Natural killer cell treated with Interleukin-12 subunit alpha and Interleukin-12 subunit beta and Interleukin-15 and Interleukin-18, amount 100 ng/mL, for 72 hours (primary cell): ENCODE measurements at regions not wholly inside any gene's neighbourhood (a gene's known extent, or its start where the extent isn't known, plus 50 kb on each side); places are given as distances from the start of the nearest gene placed in this dataset.

Source experiments
- ATAC-seq, 2 donors: fragments of 150-1000 bp; cut with Tn5 transposase in 1 of 2; sonication (Bioruptor Pico), chemical (Tn5 transposase) in 1 of 2; 2 replicates each; pipeline ENCODE4 v1.10.0; 2021
- DNase-seq: peaks from one replicate; pipeline ENCODE4 v3.0.0; 2022; ENCODE audit warnings: low spot score
- H3K27ac Mint-ChIP-seq, 2 donors: 1 replicate in 1 of 2; 2 replicates in 1 of 2; pipeline ENCODE4 v1.8.0; 2022; ENCODE audit warnings: mixed read lengths in 2 of 2, mild to moderate bottlenecking in 1 of 2, moderate library complexity in 1 of 2
- H3K27me3 Mint-ChIP-seq, 2 donors: 1 replicate in 1 of 2; 2 replicates in 1 of 2; pipeline ENCODE4 v1.8.0; 2022; ENCODE audit warnings: mixed read lengths in 2 of 2
- H3K36me3 Mint-ChIP-seq: one replicate; pipeline ENCODE4 v1.8.0; 2022; ENCODE audit warnings: mixed read lengths
- H3K4me1 Mint-ChIP-seq, 2 donors: 1 replicate in 1 of 2; 2 replicates in 1 of 2; pipeline ENCODE4 v1.8.0; 2022; ENCODE audit warnings: low read depth in 2 of 2, mixed read lengths in 2 of 2, mild to moderate bottlenecking in 1 of 2
- H3K4me3 Mint-ChIP-seq: one replicate; pipeline ENCODE4 v1.8.0; 2022; ENCODE audit warnings: mixed read lengths
- H3K9me3 Mint-ChIP-seq: 2 replicates; pipeline ENCODE4 v1.8.0; 2022; ENCODE audit warnings: mixed read lengths

DNA sequence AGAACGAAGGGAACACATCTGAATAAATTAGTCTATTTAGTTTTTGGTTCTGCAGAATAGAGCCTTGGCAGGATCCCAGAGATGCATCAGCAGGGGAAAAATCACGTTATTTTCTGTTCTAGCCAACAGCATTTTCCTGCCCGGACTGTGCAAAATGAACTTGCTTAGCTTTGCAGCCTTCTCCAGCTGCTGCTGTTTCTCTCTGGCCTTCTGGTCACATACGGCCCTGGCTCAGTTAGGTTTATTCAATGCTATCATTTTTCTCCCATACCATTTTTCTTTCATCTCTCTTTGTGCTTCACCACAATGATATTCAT is 110.4 kb upstream of the KL start:
- H3K36me3 Mint-ChIP-seq: no peaks in the 10 kb centered on the region
- H3K9me3 Mint-ChIP-seq: no peaks in the 10 kb centered on the region
- no peak overlapping the region for H3K4me3 Mint-ChIP-seq
- H3K27me3 Mint-ChIP-seq: peaks cover 9 to 16% of the 10 kb centered on the region in 2 donors
- ATAC-seq: no peak
- no peak for DNase-seq
- no peak overlapping the region for H3K27ac Mint-ChIP-seq
- H3K4me1 Mint-ChIP-seq: peaks cover 0 to 16% of the 10 kb centered on the region in 2 donors

DNA sequence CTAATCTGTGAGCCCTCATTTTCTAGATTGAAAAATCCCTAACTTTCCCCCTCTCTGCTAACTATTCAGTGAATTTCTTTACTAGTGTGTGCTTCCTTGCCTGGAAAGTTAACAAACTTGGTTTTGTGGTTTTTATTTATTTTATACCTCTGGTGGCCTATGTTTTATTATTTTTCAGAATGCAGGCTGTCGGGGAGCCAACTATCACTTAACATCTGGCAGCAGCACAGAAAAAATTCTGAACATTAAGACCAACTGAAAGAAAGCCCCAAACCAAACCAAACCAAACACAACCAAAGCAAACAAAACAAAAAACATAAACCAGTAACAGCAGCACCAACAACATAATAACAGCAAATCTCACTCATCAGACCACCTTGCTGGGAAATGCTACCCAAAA is 109.0 kb upstream of the KL start:
- Mint-ChIP-seq H3K27me3 (peaks cover 5 to 16% of the 10 kb centered on the region in 2 donors), H3K36me3 (no peaks in the 10 kb centered on the region), H3K4me1 (peaks cover 0 to 16% of the 10 kb centered on the region in 2 donors), H3K4me3 (no peak overlapping the region), H3K27ac (no peak overlapping the region), H3K9me3 (no peaks in the 10 kb centered on the region)
- no peak for DNase-seq
- ATAC-seq: no peak

DNA sequence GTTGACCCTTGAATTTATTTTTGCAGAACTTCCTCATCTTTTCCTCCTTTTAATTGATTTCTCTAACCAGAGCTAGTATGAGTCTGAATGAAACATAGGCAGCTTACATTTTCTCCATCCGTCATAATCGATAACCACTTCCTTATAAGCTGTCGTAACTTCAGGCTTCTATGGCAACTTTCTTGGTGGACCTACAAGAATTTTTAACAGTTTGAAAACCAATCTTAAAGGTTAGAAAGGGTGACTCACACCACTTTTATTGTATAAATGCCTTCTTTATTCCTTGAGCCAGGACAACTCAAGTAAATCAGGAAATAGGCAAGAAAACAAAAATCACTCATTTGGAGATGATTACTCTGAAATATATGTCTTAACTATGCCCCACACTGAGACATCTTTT is 105.7 kb upstream of the KL start:
- DNase-seq (no peak), ATAC-seq (peak in 1 of 2 donors; percentile 46)
- H3K27me3 Mint-ChIP-seq: peaks cover 5 to 12% of the 10 kb centered on the region in 2 donors
- no peak overlapping the region for H3K4me3 Mint-ChIP-seq
- H3K4me1 Mint-ChIP-seq: peaks cover 0 to 6% of the 10 kb centered on the region in 2 donors
- no peaks in the 10 kb centered on the region for H3K36me3 Mint-ChIP-seq
- H3K27ac Mint-ChIP-seq: no peak overlapping the region
- no peaks in the 10 kb centered on the region for H3K9me3 Mint-ChIP-seq

DNA sequence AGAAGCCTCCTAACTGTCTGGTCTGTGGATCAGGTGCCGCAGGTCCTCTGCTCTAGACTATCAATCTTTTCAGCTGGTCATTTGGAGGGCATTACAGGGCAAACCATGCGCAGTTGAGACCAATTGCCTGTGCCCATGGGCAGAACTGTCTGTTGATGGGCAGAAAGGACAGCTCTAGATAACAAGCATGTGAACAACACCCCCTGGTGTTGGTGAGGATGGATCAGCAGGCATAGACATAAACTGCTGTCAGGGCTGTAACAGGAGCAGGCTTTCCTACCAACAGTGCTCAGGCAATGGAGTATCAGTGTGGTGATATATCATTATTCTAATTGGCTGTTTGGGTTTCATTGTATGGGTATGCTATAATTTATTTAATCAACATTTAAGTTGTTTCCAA is 104.7 kb upstream of the KL start:
- Mint-ChIP-seq H3K27ac (no peak overlapping the region), H3K4me1 (peaks cover 0 to 2% of the 10 kb centered on the region in 2 donors), H3K9me3 (peaks cover 3% of the 10 kb centered on the region), H3K36me3 (no peaks in the 10 kb centered on the region), H3K27me3 (peaks cover 5 to 6% of the 10 kb centered on the region in 2 donors), H3K4me3 (no peak overlapping the region)
- DNase-seq (no peak), ATAC-seq (peak in 1 of 2 donors; percentile 68)

DNA sequence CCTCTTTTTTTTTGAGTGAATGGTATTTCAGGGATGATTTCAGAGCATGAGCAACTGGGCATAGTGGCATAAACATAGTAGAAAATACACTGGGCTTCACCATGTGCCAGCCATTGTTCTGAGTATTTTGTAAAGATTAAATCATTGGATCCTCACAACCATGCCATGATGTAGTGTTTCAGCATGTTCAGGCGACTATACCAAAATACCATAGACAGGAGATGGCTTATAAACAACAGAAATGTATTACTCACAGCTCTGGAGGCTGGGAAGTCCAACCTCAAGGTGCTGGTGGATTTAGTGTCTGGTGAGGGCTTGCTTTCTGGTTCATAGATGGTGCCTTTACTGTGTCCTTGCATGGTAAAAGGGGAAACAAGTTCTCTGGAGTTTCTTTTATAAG is 101.5 kb upstream of the KL start:
- H3K36me3 Mint-ChIP-seq: peaks cover 8% of the 10 kb centered on the region
- peaks cover 0 to 2% of the 10 kb centered on the region in 2 donors for H3K4me1 Mint-ChIP-seq
- peaks cover 2 to 16% of the 10 kb centered on the region in 2 donors for H3K27me3 Mint-ChIP-seq
- H3K4me3 Mint-ChIP-seq: no peak overlapping the region
- H3K27ac Mint-ChIP-seq: no peak overlapping the region
- ATAC-seq (no peak), DNase-seq (no peak)
- H3K9me3 Mint-ChIP-seq: peaks cover 7% of the 10 kb centered on the region

DNA sequence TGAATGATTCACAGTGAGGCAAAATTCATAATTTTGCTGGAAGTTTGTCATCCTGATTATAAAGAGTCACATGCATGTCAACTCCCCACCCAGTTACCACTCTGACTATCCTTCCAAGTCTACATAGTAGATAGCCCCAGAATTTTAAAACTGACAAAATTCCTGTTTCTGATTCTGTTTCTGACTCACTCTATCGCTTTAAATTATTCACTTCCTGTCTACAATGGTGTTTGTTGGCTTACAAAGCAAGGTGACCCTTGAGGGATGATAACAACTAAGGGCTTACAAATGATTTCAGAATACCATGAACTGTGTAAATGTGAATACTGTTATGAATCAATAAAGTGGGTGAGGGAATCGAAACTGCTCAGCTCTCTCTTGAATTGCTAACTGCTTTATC is 98.7 kb upstream of the KL start:
- peaks cover 0 to 12% of the 10 kb centered on the region in 2 donors for H3K27me3 Mint-ChIP-seq
- H3K27ac Mint-ChIP-seq: no peak overlapping the region
- peaks cover 8% of the 10 kb centered on the region for H3K36me3 Mint-ChIP-seq
- no peaks in the 10 kb centered on the region for H3K4me1 Mint-ChIP-seq
- H3K4me3 Mint-ChIP-seq: no peak overlapping the region
- peak; percentile 60 to 71 for ATAC-seq
- no peak for DNase-seq
- H3K9me3 Mint-ChIP-seq: peaks cover 7% of the 10 kb centered on the region

DNA sequence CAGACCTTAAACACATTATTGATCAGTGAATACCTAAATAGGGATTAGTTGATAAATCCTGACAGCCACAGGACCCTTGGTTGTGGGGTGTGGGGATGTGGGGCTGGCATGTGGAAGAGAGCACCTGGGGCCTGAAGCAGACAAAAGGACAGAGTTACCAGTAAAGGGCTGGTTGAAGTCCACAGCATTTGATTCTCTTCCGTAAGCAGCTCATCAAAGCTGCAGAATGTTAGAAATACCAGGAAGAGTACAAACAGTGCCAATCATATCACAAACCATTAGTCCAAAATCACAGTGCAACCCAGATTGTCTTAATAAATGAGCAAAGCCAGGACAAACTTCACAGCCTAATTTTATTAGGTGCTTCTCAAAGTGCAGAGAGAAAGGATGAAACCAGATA is 92.5 kb upstream of the KL start:
- DNase-seq: no peak
- no peaks in the 10 kb centered on the region for H3K9me3 Mint-ChIP-seq
- H3K27me3 Mint-ChIP-seq: no peaks in the 10 kb centered on the region
- no peaks in the 10 kb centered on the region for H3K36me3 Mint-ChIP-seq
- H3K4me3 Mint-ChIP-seq: no peak overlapping the region
- no peak for ATAC-seq
- no peak overlapping the region for H3K27ac Mint-ChIP-seq
- H3K4me1 Mint-ChIP-seq: no peaks in the 10 kb centered on the region

DNA sequence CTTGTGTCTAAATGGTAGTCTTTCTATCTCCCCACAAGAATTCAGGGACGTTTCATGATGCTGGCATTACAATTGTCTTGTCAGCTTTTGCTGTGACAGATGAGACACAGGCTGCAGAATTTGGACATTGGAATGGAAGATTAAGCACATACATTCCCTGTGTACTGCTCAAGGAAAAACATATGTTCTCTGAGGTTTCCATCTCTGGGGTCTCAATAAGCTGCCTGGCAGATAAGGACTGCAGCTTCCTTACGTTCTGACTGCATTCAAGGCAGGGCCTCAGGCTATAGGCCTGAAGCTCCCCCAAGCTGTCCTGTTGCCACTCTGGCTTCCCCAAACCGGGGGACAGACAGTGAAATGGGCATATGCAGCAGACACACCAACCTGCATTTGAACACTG is 91.3 kb upstream of the KL start:
- no peak for DNase-seq
- ATAC-seq: peak in 1 of 2 donors; percentile 40
- no peak overlapping the region for H3K4me3 Mint-ChIP-seq
- H3K4me1 Mint-ChIP-seq: no peaks in the 10 kb centered on the region
- peaks cover 0 to 3% of the 10 kb centered on the region in 2 donors for H3K27me3 Mint-ChIP-seq
- H3K36me3 Mint-ChIP-seq: no peaks in the 10 kb centered on the region
- H3K27ac Mint-ChIP-seq: no peak overlapping the region
- no peaks in the 10 kb centered on the region for H3K9me3 Mint-ChIP-seq

DNA sequence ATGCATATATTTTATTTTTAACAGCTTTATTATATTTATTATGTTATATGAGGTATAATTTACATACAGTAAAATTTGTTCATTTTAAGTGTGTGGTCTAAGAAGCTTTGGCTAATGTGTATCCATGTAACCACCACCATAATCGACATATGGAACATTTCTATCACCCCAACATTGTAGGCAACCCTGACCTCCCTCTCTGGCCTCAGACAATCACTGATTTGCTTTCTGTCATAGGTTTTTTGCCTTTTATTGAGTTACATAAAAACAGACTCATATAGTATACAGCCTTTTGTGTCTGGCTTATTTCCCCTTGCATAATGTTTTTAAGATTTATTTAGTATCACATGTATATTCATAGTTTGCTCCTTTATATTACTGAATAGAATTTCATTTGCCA is 90.7 kb upstream of the KL start:
- ATAC-seq (no peak), DNase-seq (no peak)
- Mint-ChIP-seq H3K27me3 (peaks cover 0 to 4% of the 10 kb centered on the region in 2 donors), H3K4me1 (no peaks in the 10 kb centered on the region), H3K27ac (no peak overlapping the region), H3K36me3 (no peaks in the 10 kb centered on the region), H3K9me3 (no peaks in the 10 kb centered on the region), H3K4me3 (no peak overlapping the region)

DNA sequence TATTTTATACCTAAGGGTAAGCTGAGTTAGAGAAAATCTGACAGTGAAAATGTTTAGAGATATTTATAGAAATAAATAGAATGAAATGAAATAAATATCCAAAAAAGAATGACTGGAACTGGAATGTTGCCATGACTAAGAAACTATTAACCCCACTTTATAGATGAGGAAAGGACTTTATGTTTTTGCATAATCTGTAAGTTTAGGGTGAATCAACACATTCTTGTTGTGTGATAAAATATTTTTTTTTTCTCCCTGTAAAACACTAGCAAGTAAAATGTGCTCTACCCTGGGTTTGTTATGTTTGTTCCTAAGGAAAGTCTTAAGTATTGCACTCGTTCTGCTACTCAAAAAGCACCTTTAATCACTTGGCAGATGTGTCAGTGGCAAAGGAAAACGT is 83.8 kb upstream of the KL start:
- Mint-ChIP-seq H3K27me3 (peaks cover 13 to 16% of the 10 kb centered on the region in 2 donors), H3K9me3 (peaks cover 5% of the 10 kb centered on the region), H3K4me3 (no peak overlapping the region), H3K36me3 (no peaks in the 10 kb centered on the region), H3K27ac (no peak overlapping the region), H3K4me1 (no peaks in the 10 kb centered on the region)
- DNase-seq (no peak), ATAC-seq (no peak)

DNA sequence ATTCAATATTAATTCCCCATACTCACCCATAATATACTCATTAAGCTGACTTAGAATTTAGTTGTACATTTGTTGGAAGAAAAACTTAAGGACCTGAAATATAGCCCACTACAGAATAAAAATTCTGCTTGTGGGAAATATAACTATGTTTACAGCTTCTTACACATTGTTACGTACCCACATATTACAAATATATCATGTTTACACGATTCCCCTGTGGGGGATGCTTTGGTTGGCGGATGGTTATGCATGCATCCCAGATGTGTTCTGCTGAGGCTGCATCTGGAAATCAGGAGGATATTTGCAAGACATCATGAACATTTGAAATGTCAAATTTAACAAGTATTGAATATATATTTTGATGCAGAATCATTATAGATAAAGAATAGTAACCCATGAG is 79.5 kb upstream of the KL start:
- DNase-seq (no peak), ATAC-seq (no peak)
- Mint-ChIP-seq H3K9me3 (peaks cover 5% of the 10 kb centered on the region), H3K27me3 (peaks cover 13 to 14% of the 10 kb centered on the region in 2 donors), H3K4me1 (peaks cover 6 to 9% of the 10 kb centered on the region in 2 donors), H3K27ac (no peak overlapping the region), H3K4me3 (no peak overlapping the region), H3K36me3 (no peaks in the 10 kb centered on the region)

DNA sequence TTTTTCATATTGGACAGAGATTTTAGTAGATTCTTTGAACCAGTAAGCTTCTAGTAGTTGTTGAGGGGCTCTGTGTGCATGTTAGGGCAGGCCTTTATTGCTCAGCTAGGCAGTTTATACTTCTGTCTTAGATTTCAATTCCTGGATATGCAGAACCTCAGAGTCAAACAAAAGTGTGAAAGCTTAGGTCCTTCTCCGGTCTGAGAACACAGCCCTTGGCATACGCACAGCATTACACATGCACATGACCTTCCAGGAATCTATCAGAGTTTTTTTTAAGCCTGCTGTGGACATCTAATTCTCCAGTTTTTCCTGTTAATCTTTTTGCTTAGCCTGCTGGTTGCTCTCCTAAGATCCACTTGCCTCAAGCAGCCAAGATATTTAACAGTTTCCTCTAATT is 77.9 kb upstream of the KL start:
- Mint-ChIP-seq H3K9me3 (no peaks in the 10 kb centered on the region), H3K27me3 (peaks cover 8 to 13% of the 10 kb centered on the region in 2 donors), H3K27ac (no peak overlapping the region), H3K4me3 (no peak overlapping the region), H3K36me3 (no peaks in the 10 kb centered on the region), H3K4me1 (peaks cover 8 to 10% of the 10 kb centered on the region in 2 donors)
- DNase-seq (no peak), ATAC-seq (no peak)

DNA sequence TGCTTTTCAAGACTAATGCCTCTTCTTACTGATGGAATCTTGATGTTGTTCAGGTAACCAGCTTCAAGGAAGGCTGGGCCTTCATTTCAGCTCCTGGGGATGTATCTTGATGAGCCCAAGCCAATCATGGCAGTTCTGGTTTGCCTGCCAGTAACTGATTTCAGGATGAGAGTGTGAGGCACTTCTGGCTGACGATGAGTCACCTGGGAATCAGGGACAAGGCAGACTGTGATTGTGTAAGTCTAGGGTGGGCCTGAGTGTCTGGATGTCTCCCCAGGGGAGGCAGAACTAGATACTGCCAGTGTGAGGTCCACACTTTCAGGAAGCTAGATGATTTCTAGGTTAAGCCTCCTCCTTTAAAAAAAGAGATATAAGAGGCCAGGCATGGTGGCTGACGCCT is 77.3 kb upstream of the KL start:
- Mint-ChIP-seq H3K9me3 (no peaks in the 10 kb centered on the region), H3K36me3 (no peaks in the 10 kb centered on the region), H3K27me3 (peaks cover 5 to 11% of the 10 kb centered on the region in 2 donors), H3K4me1 (peaks cover 8 to 10% of the 10 kb centered on the region in 2 donors), H3K27ac (no peak overlapping the region), H3K4me3 (no peak overlapping the region)
- no peak for ATAC-seq
- no peak for DNase-seq

DNA sequence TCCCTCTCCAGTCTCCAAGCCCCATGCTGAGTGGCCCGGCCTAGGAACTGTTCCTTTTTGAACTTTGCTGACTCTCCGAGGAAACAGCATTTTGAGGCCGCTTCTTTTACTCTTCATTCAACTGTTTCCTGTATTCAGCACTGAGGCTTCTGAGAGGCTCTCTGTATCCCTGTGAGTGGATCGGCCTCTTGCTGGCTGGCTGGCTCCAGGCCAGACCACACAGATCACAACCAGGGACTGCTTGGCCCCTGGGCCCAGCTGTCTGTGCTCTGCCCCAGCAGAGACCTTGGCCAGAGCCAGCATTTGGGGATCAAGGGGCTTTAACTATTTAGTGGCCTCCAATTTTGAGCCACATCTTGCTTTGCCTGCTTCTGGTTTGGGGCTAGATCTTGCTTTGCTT is 75.6 kb upstream of the KL start:
- ATAC-seq (peak in 1 of 2 donors; percentile 48), DNase-seq (no peak)
- Mint-ChIP-seq H3K27me3 (peaks cover 4 to 18% of the 10 kb centered on the region in 2 donors), H3K9me3 (no peaks in the 10 kb centered on the region), H3K36me3 (no peaks in the 10 kb centered on the region), H3K27ac (no peak overlapping the region), H3K4me3 (no peak overlapping the region), H3K4me1 (peaks cover 8 to 10% of the 10 kb centered on the region in 2 donors)

DNA sequence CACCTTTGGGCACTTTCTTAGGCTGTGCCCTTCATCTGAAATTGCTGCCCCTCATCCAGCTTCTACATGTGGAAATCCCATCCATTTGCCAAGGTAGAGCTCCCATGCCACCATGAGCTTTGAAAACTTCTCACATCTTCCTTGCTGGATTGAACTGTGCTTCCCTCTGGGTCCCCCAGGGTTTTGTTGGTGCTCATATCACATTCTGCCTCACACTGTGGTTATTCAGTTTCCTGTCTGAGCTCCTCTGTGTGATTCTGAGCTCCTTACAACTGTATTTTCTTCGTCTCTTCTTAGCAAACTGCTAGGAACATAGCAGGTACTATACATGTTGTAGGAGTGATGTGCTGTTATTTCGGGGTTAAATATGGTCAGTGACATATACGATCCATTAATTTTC is 74.9 kb upstream of the KL start:
- H3K27me3 Mint-ChIP-seq: peaks cover 4 to 19% of the 10 kb centered on the region in 2 donors
- H3K36me3 Mint-ChIP-seq: no peaks in the 10 kb centered on the region
- H3K9me3 Mint-ChIP-seq: no peaks in the 10 kb centered on the region
- no peak overlapping the region for H3K27ac Mint-ChIP-seq
- H3K4me3 Mint-ChIP-seq: no peak overlapping the region
- peaks cover 8 to 10% of the 10 kb centered on the region in 2 donors for H3K4me1 Mint-ChIP-seq
- DNase-seq: no peak
- peak in 1 of 2 donors; percentile 44 for ATAC-seq
